NAMALWA (cell line): ENCODE measurements at regions not wholly inside any gene's neighbourhood (a gene's known extent, or its start where the extent isn't known, plus 50 kb on each side); places are given as distances from the start of the nearest gene placed in this dataset.

Experiments
- DNase-seq: peaks from one replicate; pipeline ENCODE4 v3.0.0-alpha.2; 2015; ENCODE audit warnings: low spot score

DNA sequence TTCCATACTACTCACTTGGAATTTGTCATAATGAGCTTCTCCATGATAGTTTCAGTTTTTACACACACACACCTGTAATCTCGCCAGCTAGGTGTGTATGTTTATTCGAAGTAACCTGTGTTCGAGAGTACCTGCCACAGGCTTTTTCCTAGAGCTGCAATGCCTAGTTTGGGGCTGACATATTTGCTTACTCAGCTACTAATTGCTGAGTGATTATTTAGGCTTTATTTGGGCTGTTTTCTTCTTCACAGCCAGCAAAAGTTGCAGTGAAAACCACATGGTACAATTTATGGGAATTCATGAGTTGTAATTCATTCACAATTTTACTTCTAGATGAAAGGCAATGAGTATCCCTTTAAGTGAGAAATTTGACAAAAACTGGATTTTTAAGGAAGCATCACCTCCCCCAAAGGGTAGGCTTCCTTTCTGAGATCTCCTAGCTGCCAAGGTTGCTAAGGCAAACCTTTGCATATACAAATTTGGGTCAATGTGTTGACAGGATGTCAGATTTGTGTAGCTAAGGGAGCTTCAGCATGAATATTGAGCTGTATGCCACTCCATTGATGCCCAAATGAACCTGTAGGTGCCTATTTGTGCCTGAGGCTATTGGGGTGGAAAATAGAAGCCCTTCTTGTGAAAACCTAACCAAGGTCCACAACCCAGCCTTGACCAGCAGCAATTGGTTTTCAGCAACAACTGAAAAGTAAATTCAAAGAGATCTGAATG, 108.7 kb upstream of the OTX2 start:
- DNase-seq, result no peak

DNA sequence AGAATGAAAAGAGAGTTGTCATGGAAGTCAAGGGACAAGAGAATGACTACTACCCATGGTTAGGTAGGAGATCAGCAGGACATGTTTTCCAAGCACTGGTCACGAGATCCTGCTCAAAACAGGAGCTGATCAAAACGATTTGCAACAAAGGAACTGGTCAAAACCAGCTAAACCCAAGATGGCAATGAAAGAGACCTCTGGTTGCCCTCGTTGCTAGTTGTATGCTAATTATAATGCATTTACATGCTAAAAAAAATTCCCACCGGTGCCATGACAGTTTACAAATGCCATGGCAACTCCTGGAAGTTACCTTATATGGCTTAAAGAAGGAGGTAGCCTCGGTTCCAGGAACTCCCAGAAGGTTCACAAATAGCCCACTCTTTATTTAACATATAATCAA, 95.0 kb upstream of the OTX2 start:
- no peak for DNase-seq

- no peak for DNase-seq
Observed at GRCh38 chr14:56903304-56903969, 93.2 kb upstream of the OTX2 start.

DNA sequence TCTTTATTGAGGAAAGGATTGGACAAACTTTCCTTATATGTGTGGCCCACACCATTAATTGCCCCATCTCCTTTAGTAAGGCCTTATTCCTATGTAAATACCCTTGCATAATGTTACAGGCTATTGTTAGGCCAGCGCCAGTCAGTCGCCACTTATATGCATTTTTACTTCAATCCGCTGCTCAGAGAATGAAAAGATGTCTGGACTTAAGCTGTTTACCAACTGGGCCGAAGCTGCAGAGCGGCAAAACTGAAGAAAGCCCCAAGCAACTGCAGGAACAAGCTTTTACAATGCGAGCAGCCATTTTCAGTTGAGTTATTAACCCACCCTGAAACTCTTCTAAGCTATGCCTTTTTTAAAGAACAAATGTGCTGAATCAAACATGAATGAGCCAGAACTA, 92.1 kb upstream of the OTX2 start:
- DNase-seq, result no peak

DNA sequence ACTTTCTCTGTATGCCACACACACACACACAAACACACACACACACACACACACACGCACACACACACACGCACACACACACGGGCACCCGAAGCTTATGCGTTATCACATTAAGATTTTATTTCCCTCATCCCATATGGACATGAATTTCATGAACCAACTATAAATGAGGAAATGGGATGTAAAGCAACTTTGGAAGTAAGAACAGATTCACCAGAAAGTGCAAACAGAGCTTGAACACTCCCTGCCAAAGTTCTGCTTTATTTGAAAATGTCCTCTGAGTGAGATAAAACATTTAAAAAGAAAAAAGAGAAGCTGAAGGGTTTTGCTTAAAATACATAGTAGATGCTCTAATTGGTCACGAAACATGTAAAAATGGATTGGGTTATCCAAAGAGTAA, 90.4 kb upstream of the OTX2 start:
- no peak for DNase-seq

- no peak for DNase-seq
Observed at GRCh38 chr14:56899829-56900228, 89.5 kb upstream of the OTX2 start.

GRCh38 chr14:56896922-56897321, 86.6 kb upstream of the OTX2 start:
- DNase-seq, result no peak

- DNase-seq, result no peak
Observed at GRCh38 chr14:56896231-56896630, 86.0 kb upstream of the OTX2 start.

DNA sequence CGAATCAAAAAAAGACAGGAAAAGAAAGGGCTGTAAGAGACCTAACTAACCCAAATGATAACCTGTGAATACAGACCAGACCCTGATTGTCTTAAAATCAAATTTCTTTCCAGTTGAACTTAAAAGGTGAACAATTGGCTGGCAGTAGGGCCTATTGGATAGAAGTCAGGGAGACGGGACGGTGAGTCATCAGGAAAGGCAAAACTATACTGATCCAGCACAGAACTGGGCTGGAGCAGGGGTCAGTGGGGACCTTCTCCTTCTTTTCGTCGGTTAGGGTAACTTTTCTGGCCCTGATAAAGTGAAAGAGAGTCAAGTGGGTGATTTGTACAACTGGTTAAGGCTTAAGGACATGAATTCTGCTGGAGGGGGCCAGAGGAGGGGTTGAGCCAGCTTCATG, 84.9 kb upstream of the OTX2 start:
- no peak for DNase-seq

- DNase-seq, result no peak
Observed at GRCh38 chr14:56894591-56894991, 84.3 kb upstream of the OTX2 start.

GRCh38 chr14:56892959-56893358, 82.7 kb upstream of the OTX2 start:
- DNase-seq, result no peak

DNA sequence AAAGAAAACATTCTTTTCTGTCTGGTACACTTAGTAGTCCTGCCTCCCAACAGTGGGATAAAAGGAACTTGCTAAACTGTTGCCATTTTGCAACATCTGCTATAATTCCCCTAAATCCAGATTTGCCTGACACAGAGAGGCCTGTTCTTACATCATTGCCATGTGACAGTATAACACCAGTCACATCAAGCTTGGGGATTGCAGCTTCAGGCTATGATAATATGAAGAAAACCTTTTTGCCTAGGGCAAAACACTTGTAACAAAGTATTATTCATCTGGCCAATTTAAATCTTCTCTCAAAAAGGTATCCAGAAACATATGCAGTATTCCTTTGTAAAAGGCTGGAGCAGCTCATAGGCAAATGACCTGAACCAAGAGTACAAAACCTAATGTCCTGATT, 80.9 kb upstream of the OTX2 start:
- no peak for DNase-seq

- no peak for DNase-seq
Observed at GRCh38 chr14:56889705-56890104, 79.4 kb upstream of the OTX2 start.

DNA sequence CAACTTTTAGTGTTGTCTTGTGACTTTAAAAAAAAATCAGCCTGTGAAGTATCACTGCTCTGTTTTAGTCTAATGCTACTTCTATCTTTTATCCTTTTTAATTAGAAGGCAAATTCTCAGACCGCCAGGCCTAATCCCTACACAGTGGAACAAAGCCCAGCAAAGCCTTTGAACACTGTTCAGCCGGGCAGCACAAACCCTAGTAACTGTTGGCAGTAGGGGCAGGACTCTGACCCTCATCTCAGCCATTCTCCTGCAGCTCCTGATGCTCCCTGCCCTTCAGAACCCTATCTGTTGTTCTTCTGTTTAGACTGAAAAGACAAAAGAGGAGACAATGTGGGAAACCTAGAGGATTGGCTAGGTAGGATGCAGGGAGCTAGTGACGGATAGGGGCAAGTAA, 78.0 kb upstream of the OTX2 start:
- no peak for DNase-seq

- DNase-seq, result no peak
Observed at GRCh38 chr14:56887216-56887615, 76.9 kb upstream of the OTX2 start.

DNA sequence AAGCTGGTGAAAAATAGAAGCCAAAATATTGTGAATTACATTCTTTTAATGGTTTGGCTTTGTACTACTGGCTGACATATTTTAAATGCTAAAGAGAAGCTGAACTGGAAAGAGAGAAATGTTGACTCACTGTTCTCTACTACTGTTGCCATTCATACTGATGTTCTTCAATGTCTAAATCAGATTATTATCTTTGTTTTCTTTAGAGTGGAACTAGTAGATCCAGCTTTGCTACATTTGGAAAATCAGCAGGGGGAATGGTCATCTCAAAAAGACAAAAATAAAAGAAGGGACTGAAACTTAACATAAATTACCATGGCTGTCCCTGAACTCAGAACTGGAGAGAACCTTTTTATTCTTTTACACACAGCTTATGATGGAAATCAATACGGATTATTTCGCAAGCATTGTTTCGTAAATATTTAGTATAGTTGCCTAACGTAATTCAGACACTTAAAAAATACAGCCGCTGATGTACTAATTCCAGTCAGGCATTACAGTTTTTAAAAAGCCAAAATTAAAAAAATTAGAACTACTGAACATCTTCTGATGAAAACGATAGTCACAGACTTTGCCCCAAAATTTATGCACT, 76.3 kb upstream of the OTX2 start:
- no peak for DNase-seq

- no peak for DNase-seq
Observed at GRCh38 chr14:56885825-56886224, 75.5 kb upstream of the OTX2 start.

DNA sequence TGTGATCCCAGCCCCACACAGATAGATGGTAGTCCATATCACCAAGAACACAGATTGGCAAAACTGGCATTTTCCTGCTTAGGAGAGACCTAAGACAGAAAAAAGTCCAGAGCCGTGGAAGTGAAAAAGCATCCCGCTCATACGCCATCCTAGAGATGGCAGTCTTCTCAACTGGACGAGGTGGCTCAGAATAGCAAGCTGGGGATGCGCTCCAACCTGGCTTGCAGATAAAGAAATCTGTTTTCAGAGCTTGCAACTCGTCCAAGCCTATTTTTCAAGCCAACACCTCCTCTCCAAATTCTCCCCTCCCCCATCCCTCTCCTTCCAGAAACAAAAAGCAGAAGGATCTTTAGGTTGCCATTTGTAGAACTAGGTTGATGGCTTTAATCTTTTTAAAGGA, 74.3 kb upstream of the OTX2 start:
- no peak for DNase-seq

GRCh38 chr14:56881181-56881580, 70.9 kb upstream of the OTX2 start:
- DNase-seq, result no peak

DNA sequence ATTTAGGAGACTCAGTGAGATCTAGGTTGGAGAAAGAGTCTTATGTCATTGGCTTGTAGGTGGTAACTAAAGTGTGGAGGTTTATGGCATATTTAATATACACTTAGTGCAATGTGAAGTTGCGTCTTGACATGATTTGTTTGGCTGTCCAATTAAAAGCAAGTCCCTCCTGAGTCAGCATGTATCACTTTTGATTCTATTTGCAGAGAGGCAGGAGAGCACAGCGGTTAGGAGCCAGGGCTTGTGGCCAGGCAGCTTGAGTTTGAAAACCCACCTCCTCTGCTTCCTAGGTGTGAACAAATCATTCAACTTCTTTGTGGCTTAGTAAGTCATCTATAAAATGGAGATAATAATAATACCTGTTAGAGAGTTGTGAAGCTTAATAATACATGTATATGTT, 68.5 kb upstream of the OTX2 start:
- DNase-seq, result no peak

GRCh38 chr14:56875104-56875675, 64.9 kb upstream of the OTX2 start:
- no peak for DNase-seq

DNA sequence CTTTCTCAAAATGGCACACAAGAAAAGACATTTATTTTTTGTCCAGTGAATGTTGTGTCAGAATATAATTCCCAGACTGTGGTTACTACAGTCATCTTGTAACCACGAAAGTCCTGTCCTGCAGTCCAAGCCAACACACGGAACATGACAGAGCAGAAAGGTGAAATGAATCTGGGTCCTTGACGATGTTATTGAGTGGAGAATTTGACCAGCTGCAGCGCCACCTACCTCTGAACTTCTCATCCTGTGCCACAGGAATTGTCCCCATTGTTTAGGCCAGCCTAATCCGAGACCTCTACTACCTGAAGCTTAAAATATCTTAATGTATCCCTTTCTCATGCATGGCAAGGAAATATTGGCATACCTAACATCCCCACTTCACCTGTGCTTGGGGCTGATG, 64.1 kb upstream of the OTX2 start:
- peak; percentile 22 for DNase-seq

DNA sequence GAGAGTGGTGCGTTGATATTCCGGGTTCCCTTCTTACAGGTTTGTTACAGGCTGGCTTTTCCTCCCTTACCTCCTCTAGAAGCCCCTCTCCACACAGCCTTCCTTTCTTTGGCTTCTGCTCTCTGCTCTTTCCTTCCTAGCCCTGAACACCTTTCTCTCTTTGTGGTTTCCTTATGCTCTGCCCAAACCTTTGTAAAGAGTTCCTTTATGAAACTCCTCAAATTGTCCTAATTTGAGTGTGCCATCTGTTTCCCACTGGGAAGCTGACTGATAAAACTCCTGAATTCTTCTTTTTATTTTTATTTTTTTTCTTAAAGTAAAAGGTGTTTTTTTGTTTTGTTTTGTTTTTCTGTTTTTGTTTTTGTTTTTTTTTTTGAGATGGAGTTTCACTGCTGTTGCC, 60.1 kb upstream of the OTX2 start:
- no peak for DNase-seq
